CD4-positive, alpha-beta T cell (primary cell): ENCODE measurements at regions not wholly inside any gene's neighbourhood (a gene's known extent, or its start where the extent isn't known, plus 50 kb on each side); places are given as distances from the start of the nearest gene placed in this dataset.

Source experiments
- ATAC-seq: fragments of 200-7000 bp; cut with Tn5 transposase; one replicate; pipeline ENCODE4 v1.10.0; 2022; ENCODE audit warnings: mild to moderate bottlenecking; ENCODE audit not compliant: poor library complexity
- CTCF ChIA-PET: fragments of 350-600 bp; sonication (Branson Sonifier 250); formaldehyde crosslinking; loops from one replicate; lab custom pipeline; 2021; ENCODE audit warnings: antibody characterized with exemption, inconsistent platforms; lab: Charles Lee
- POLR2A ChIA-PET: fragments of 350-600 bp; sonication (Branson Sonifier 250); formaldehyde crosslinking; loops from one replicate; lab custom pipeline; 2021; ENCODE audit warnings: antibody characterized with exemption, inconsistent platforms; lab: Charles Lee
- DNase-seq, 14 experiments: peaks; one replicate each; pipeline ENCODE4 v3.0.0-alpha.2; 2013 to 2020; ENCODE audit warnings: mixed read lengths in 2 of 14
- H3K27ac ChIP-seq, 2 donors: one replicate each; pipeline versions ENCODE4 v1.5.1 to v1.7.0; 2013; ENCODE audit warnings: low read length in 2 of 2, low read depth in 1 of 2, mild to moderate bottlenecking in 1 of 2
- H3K27me3 ChIP-seq, 2 experiments: 1 replicate in 1 of 2; 2 replicates in 1 of 2; pipeline versions ENCODE4 v1.6.1 to v1.7.0; 2013; ENCODE audit warnings: low read length in 2 of 2, control low read depth in 1 of 2, mild to moderate bottlenecking in 1 of 2, moderate library complexity in 1 of 2; ENCODE audit not compliant: insufficient read depth in 2 of 2, control insufficient read depth in 1 of 2
- H3K36me3 ChIP-seq: one replicate; pipeline ENCODE4 v1.6.1; 2013; ENCODE audit warnings: low read length, control low read depth; ENCODE audit not compliant: insufficient read depth
- H3K4me1 ChIP-seq: one replicate; pipeline ENCODE4 v1.6.1; 2013; ENCODE audit warnings: low read length, control low read depth; ENCODE audit not compliant: insufficient read depth
- H3K4me3 ChIP-seq: one replicate; pipeline ENCODE4 v1.5.1; 2013; ENCODE audit warnings: mild to moderate bottlenecking, low read length, moderate library complexity
- H3K9me3 ChIP-seq, 2 experiments: 1 replicate in 1 of 2; 2 replicates in 1 of 2; pipeline versions ENCODE4 v1.6.1 to v1.7.0; 2013; ENCODE audit warnings: low read length in 2 of 2, mild to moderate bottlenecking in 2 of 2, control low read depth in 1 of 2, moderate library complexity in 1 of 2; ENCODE audit not compliant: control insufficient read depth in 1 of 2, insufficient read depth in 1 of 2
- H3K27ac Mint-ChIP-seq: one replicate; pipeline ENCODE4 v1.8.0; 2020; ENCODE audit warnings: mixed read lengths
- H3K27me3 Mint-ChIP-seq: one replicate; pipeline ENCODE4 v1.8.0; 2021; ENCODE audit warnings: mixed read lengths
- H3K36me3 Mint-ChIP-seq: one replicate; pipeline ENCODE4 v1.8.0; 2021; ENCODE audit warnings: low read depth, mixed read lengths
- H3K4me1 Mint-ChIP-seq: one replicate; pipeline ENCODE4 v1.8.0; 2021; ENCODE audit warnings: low read depth, mixed read lengths
- H3K4me3 Mint-ChIP-seq: one replicate; pipeline ENCODE4 v1.8.0; 2020; ENCODE audit warnings: mild to moderate bottlenecking, mixed read lengths
- H3K9me3 Mint-ChIP-seq: one replicate; pipeline ENCODE4 v1.8.0; 2020; ENCODE audit warnings: mixed read lengths
- intact Hi-C, 2 experiments: fragments of 100-400 bp; cut with DNase I in 1 of 2; cut with micrococcal nuclease in 1 of 2; formaldehyde crosslinking; loops; one replicate each; pipeline versions ENCODE4 v1.15.1 to v1.9.0; 2023 to 2025; cut with DNase I, micrococcal nuclease
- TF ChIP-seq, protein P1 (sequence below): fragments of 200-600 bp; IDR thresholded peaks from one replicate; pipeline ENCODE4 v1.8.0; 2022; ENCODE audit warnings: antibody characterized with exemption, mild to moderate bottlenecking

- H3K4me3 ChIP-seq: no peak overlapping the region
- H3K4me1 Mint-ChIP-seq: peaks cover 57% of the 10 kb centered on the region
Observed at GRCh38 chr5:54672871-54673270, 155.3 kb downstream of the SNX18 start.

DNA sequence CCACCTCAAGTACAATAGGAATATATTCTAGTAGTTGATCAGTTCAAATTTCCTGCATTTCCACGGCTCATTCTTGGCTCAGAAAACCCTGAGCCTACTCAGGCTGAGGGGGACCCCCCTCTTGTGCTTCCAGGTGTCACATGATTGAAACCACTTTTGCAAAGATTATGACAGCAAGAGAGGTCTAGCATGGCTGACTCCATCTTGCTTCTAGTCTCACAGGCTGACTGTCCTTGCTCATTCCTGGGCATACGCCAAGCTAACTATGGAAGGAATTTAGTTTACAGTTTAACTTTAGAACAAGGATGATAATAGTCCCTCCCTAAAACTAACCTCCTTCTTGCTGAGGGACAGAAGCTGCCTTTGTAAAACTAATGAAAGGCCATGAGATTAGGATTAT is 154.1 kb downstream of the SNX18 start:
- H3K4me3 ChIP-seq: no peak overlapping the region
- peak overlapping the region; percentile 16 for H3K27ac Mint-ChIP-seq
- H3K9me3 ChIP-seq: peaks cover 0 to 4% of the 10 kb centered on the region in 2 experiments
- peaks cover 6% of the 10 kb centered on the region for H3K9me3 Mint-ChIP-seq
- CTCF ChIA-PET: no interaction called here
- no peak overlapping the region for H3K27ac ChIP-seq
- H3K4me1 ChIP-seq: peaks cover 31% of the 10 kb centered on the region
- no peaks in the 10 kb centered on the region for H3K27me3 Mint-ChIP-seq
- no peaks in the 10 kb centered on the region for H3K27me3 ChIP-seq
- intact Hi-C loops: no loop called here
- no peaks in the 10 kb centered on the region for H3K36me3 Mint-ChIP-seq
- peaks cover 57% of the 10 kb centered on the region for H3K4me1 Mint-ChIP-seq
- TF ChIP-seq, protein P1, sequence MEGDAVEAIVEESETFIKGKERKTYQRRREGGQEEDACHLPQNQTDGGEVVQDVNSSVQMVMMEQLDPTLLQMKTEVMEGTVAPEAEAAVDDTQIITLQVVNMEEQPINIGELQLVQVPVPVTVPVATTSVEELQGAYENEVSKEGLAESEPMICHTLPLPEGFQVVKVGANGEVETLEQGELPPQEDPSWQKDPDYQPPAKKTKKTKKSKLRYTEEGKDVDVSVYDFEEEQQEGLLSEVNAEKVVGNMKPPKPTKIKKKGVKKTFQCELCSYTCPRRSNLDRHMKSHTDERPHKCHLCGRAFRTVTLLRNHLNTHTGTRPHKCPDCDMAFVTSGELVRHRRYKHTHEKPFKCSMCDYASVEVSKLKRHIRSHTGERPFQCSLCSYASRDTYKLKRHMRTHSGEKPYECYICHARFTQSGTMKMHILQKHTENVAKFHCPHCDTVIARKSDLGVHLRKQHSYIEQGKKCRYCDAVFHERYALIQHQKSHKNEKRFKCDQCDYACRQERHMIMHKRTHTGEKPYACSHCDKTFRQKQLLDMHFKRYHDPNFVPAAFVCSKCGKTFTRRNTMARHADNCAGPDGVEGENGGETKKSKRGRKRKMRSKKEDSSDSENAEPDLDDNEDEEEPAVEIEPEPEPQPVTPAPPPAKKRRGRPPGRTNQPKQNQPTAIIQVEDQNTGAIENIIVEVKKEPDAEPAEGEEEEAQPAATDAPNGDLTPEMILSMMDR: no peak
- POLR2A ChIA-PET: no interaction called here
- no peak overlapping the region for H3K4me3 Mint-ChIP-seq
- H3K36me3 ChIP-seq: no peaks in the 10 kb centered on the region
- DNase-seq (no peak), ATAC-seq (no peak)

More at GRCh38 chr5:54672871-54673270, 155.3 kb downstream of the SNX18 start:
- CTCF ChIA-PET: interaction anchor here (1.0 to 1.3 kb wide), 2 partner anchors 14 kb away, joined by 3 to 4 read pairs; no protein-coding TSS in a partner anchor
- peak in 2 of 14 experiments; percentile 20 to 22 for DNase-seq
- no peak overlapping the region for H3K27ac ChIP-seq
- POLR2A ChIA-PET: interaction anchor here (1.4 to 2.0 kb wide), 2 partner anchors 26 to 156 kb away, joined by 4 to 15 read pairs; partner anchors contain the start of gene SNX18
- H3K9me3 ChIP-seq: peaks cover 0 to 4% of the 10 kb centered on the region in 2 experiments
- no peaks in the 10 kb centered on the region for H3K36me3 Mint-ChIP-seq
- no peaks in the 10 kb centered on the region for H3K27me3 ChIP-seq
- TF ChIP-seq, protein P1: no peak
- no peak overlapping the region for H3K4me3 Mint-ChIP-seq
- peak overlapping the region; percentile 70 for H3K27ac Mint-ChIP-seq
- no peaks in the 10 kb centered on the region for H3K27me3 Mint-ChIP-seq
- H3K9me3 Mint-ChIP-seq: peaks cover 2% of the 10 kb centered on the region
- no peaks in the 10 kb centered on the region for H3K36me3 ChIP-seq
- ATAC-seq: no peak
- intact Hi-C loops: no loop called here
- peaks cover 31% of the 10 kb centered on the region for H3K4me1 ChIP-seq

DNA sequence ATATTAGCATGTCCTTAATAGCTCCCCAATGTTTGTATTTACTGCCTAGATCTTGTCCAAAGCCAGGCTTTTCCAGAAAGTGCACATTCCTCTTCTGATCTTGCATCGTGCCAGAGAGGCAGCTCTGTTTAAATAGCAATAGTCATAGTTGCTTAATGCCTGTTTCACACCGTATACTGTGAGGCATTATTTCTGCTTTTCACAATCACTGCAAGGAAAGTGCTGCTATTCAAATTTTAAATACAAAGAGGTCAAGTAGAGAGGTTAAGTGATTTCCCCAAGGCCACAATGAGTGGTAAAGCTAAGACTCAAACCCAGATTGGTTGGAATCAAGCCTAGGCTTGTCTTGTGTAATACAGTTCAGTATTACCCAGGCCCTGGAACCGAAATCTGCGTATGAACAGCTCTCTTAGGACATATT is 153.6 kb downstream of the SNX18 start:
- intact Hi-C loops: no loop called here
- Mint-ChIP-seq H3K27ac (no peak overlapping the region), H3K4me1 (peaks cover 57% of the 10 kb centered on the region), H3K27me3 (no peaks in the 10 kb centered on the region), H3K4me3 (no peak overlapping the region), H3K36me3 (no peaks in the 10 kb centered on the region), H3K9me3 (peaks cover 6% of the 10 kb centered on the region)
- DNase-seq: peak in 2 of 14 experiments; percentile 32 to 50
- Histone ChIP-seq H3K27ac (no peak overlapping the region), H3K9me3 (peaks cover 0 to 4% of the 10 kb centered on the region in 2 experiments), H3K27me3 (no peaks in the 10 kb centered on the region), H3K36me3 (no peaks in the 10 kb centered on the region), H3K4me1 (peaks cover 31% of the 10 kb centered on the region), H3K4me3 (no peak overlapping the region)
- TF ChIP-seq, protein P1: no peak
- no peak for ATAC-seq
- ChIA-PET CTCF (no interaction called here), POLR2A (interaction anchor here (1.0 kb wide), 1 partner anchor 15 kb away, joined by 3 read pairs; no protein-coding TSS in a partner anchor)
